Activated T-helper 1 cell treated with anti-CD3 and anti-CD28 coated beads, Interleukin-12 subunit alpha, Interleukin-12 subunit beta, Interleukin-2, Interleukin-4 antibody, amounts not matched to agents 30 ng/mL and 10 ng/mL and 1 ng/mL, durations not matched to agents 14 hours and 24 hours and 36 hours (primary cell): ENCODE measurements at regions not wholly inside any gene's neighbourhood (a gene's known extent, or its start where the extent isn't known, plus 50 kb on each side); places are given as distances from the start of the nearest gene placed in this dataset.

Experiments used
- DNase-seq: peaks from one replicate; pipeline ENCODE4 v3.0.0; 2021; ENCODE audit warnings: low spot score
- H3K27ac Mint-ChIP-seq: one replicate; pipeline ENCODE4 v1.8.0; 2021; ENCODE audit warnings: mild to moderate bottlenecking, mixed read lengths
- H3K27me3 Mint-ChIP-seq: one replicate; pipeline ENCODE4 v1.8.0; 2022; ENCODE audit warnings: mild to moderate bottlenecking, moderate library complexity, mixed read lengths; ENCODE audit not compliant: insufficient read depth
- H3K36me3 Mint-ChIP-seq: one replicate; pipeline ENCODE4 v1.8.0; 2021; ENCODE audit warnings: low read depth, mixed read lengths
- H3K4me1 Mint-ChIP-seq: one replicate; pipeline ENCODE4 v1.8.0; 2021; ENCODE audit warnings: low read depth, mixed read lengths
- H3K4me3 Mint-ChIP-seq: one replicate; pipeline ENCODE4 v1.8.0; 2021; ENCODE audit warnings: mild to moderate bottlenecking, moderate library complexity, mixed read lengths
- H3K9me3 Mint-ChIP-seq: one replicate; pipeline ENCODE4 v1.8.0; 2021; ENCODE audit warnings: mixed read lengths
- intact Hi-C: fragments of 100-400 bp; cut with micrococcal nuclease; formaldehyde crosslinking; loops from one replicate; pipeline ENCODE4 v1.15.1; 2024

- intact Hi-C loops = no loop called here
- DNase-seq = no peak
These were observed 57.4 kb downstream of the IGLL1 start for GRCh38 chr22:23522623-23523251.

GRCh38 chr22:23521441-23522113, 58.5 kb downstream of the IGLL1 start:
- intact Hi-C loops = no loop called here
- Mint-ChIP-seq H3K4me1 (no peaks in the 10 kb centered on the region), H3K9me3 (no peaks in the 10 kb centered on the region), H3K4me3 (no peak overlapping the region), H3K27ac (peak overlapping the region; percentile 34), H3K27me3 (peaks cover 28% of the 10 kb centered on the region), H3K36me3 (no peaks in the 10 kb centered on the region)
- DNase-seq = peak; percentile 53

More at GRCh38 chr22:23522623-23523251, 57.4 kb downstream of the IGLL1 start:
- H3K4me3 Mint-ChIP-seq = no peak overlapping the region
- H3K9me3 Mint-ChIP-seq = no peaks in the 10 kb centered on the region
- no peaks in the 10 kb centered on the region for H3K36me3 Mint-ChIP-seq
- no peak overlapping the region for H3K27ac Mint-ChIP-seq
- no peaks in the 10 kb centered on the region for H3K4me1 Mint-ChIP-seq
- peaks cover 28% of the 10 kb centered on the region for H3K27me3 Mint-ChIP-seq

- Mint-ChIP-seq H3K4me3 (no peak overlapping the region), H3K9me3 (no peaks in the 10 kb centered on the region), H3K27me3 (peaks cover 27% of the 10 kb centered on the region), H3K27ac (peak overlapping the region; percentile 34), H3K36me3 (no peaks in the 10 kb centered on the region), H3K4me1 (no peaks in the 10 kb centered on the region)
- intact Hi-C loops = no loop called here
- DNase-seq = no peak
These were observed 59.1 kb downstream of the IGLL1 start for GRCh38 chr22:23520863-23521440.

GRCh38 chr22:23519442-23520157, 60.5 kb downstream of the IGLL1 start:
- Mint-ChIP-seq H3K36me3 (no peaks in the 10 kb centered on the region), H3K4me3 (no peak overlapping the region), H3K27ac (no peak overlapping the region), H3K9me3 (no peaks in the 10 kb centered on the region), H3K4me1 (no peaks in the 10 kb centered on the region), H3K27me3 (peaks cover 27% of the 10 kb centered on the region)
- intact Hi-C loops = no loop called here
- no peak for DNase-seq

GRCh38 chr22:23518376-23519187, 61.5 kb downstream of the IGLL1 start:
- no peak for DNase-seq
- Mint-ChIP-seq H3K27me3 (peaks cover 23% of the 10 kb centered on the region), H3K4me3 (no peak overlapping the region), H3K36me3 (no peaks in the 10 kb centered on the region), H3K27ac (no peak overlapping the region), H3K9me3 (no peaks in the 10 kb centered on the region), H3K4me1 (no peaks in the 10 kb centered on the region)
- intact Hi-C loops = no loop called here

GRCh38 chr22:23517804-23518375, 62.2 kb downstream of the IGLL1 start:
- no peak overlapping the region for H3K27ac Mint-ChIP-seq

GRCh38 chr22:23516304-23516703, 63.8 kb downstream of the IGLL1 start:
- no peak overlapping the region for H3K27ac Mint-ChIP-seq
- H3K36me3 Mint-ChIP-seq = no peaks in the 10 kb centered on the region
- no peaks in the 10 kb centered on the region for H3K9me3 Mint-ChIP-seq
- no peaks in the 10 kb centered on the region for H3K4me1 Mint-ChIP-seq
- H3K27me3 Mint-ChIP-seq = peaks cover 12% of the 10 kb centered on the region
- intact Hi-C loops = no loop called here
- H3K4me3 Mint-ChIP-seq = no peak overlapping the region
- DNase-seq = no peak

More at GRCh38 chr22:23517804-23518375, 62.2 kb downstream of the IGLL1 start:
- Mint-ChIP-seq H3K4me1 (no peaks in the 10 kb centered on the region), H3K27me3 (peaks cover 18% of the 10 kb centered on the region), H3K9me3 (no peaks in the 10 kb centered on the region), H3K36me3 (no peaks in the 10 kb centered on the region), H3K4me3 (no peak overlapping the region)
- DNase-seq = no peak
- intact Hi-C loops = no loop called here

- Mint-ChIP-seq H3K4me1 (no peaks in the 10 kb centered on the region), H3K9me3 (no peaks in the 10 kb centered on the region)
- intact Hi-C loops = no loop called here
These were observed 65.6 kb downstream of the IGLL1 start for GRCh38 chr22:23514322-23515038.

GRCh38 chr22:23513705-23514104, 66.4 kb downstream of the IGLL1 start:
- Mint-ChIP-seq H3K27me3 (peaks cover 2% of the 10 kb centered on the region), H3K4me3 (no peak overlapping the region), H3K9me3 (no peaks in the 10 kb centered on the region)

More at GRCh38 chr22:23514322-23515038, 65.6 kb downstream of the IGLL1 start:
- no peak overlapping the region for H3K27ac Mint-ChIP-seq
- DNase-seq = no peak
- peaks cover 2% of the 10 kb centered on the region for H3K27me3 Mint-ChIP-seq
- H3K36me3 Mint-ChIP-seq = no peaks in the 10 kb centered on the region
- H3K4me3 Mint-ChIP-seq = no peak overlapping the region

GRCh38 chr22:23513133-23513532, 67.0 kb downstream of the IGLL1 start:
- H3K4me3 Mint-ChIP-seq = no peak overlapping the region
- no peaks in the 10 kb centered on the region for H3K36me3 Mint-ChIP-seq
- H3K27ac Mint-ChIP-seq = no peak overlapping the region
- no peaks in the 10 kb centered on the region for H3K9me3 Mint-ChIP-seq
- no peaks in the 10 kb centered on the region for H3K4me1 Mint-ChIP-seq
- peaks cover 2% of the 10 kb centered on the region for H3K27me3 Mint-ChIP-seq
- intact Hi-C loops = no loop called here
- no peak for DNase-seq

More at GRCh38 chr22:23513705-23514104, 66.4 kb downstream of the IGLL1 start:
- no peaks in the 10 kb centered on the region for H3K36me3 Mint-ChIP-seq
- H3K27ac Mint-ChIP-seq = no peak overlapping the region
- intact Hi-C loops = no loop called here
- DNase-seq = no peak
- H3K4me1 Mint-ChIP-seq = no peaks in the 10 kb centered on the region

GRCh38 chr22:23512721-23513120, 67.4 kb downstream of the IGLL1 start:
- Mint-ChIP-seq H3K27me3 (peaks cover 2% of the 10 kb centered on the region), H3K27ac (no peak overlapping the region), H3K4me1 (no peaks in the 10 kb centered on the region), H3K4me3 (no peak overlapping the region), H3K36me3 (no peaks in the 10 kb centered on the region), H3K9me3 (no peaks in the 10 kb centered on the region)
- no peak for DNase-seq
- intact Hi-C loops = no loop called here

- H3K9me3 Mint-ChIP-seq = no peaks in the 10 kb centered on the region
- no peak overlapping the region for H3K27ac Mint-ChIP-seq
- H3K4me1 Mint-ChIP-seq = no peaks in the 10 kb centered on the region
- H3K36me3 Mint-ChIP-seq = no peaks in the 10 kb centered on the region
- peaks cover 2% of the 10 kb centered on the region for H3K27me3 Mint-ChIP-seq
- intact Hi-C loops = no loop called here
- no peak overlapping the region for H3K4me3 Mint-ChIP-seq
- no peak for DNase-seq
These were observed 67.8 kb downstream of the IGLL1 start for GRCh38 chr22:23512348-23512705.
